Activated CD8-positive, alpha-beta memory T cell treated with anti-CD3 and anti-CD28 coated beads, Interleukin-2, amount 50 U/mL, for 24 hours (primary cell): ENCODE measurements at regions not wholly inside any gene's neighbourhood (a gene's known extent, or its start where the extent isn't known, plus 50 kb on each side); places are given as distances from the start of the nearest gene placed in this dataset.

Experiments used
- DNase-seq: peaks from one replicate; pipeline ENCODE4 v3.0.0-alpha.2; 2020; ENCODE audit errors: extremely low read depth

DNA sequence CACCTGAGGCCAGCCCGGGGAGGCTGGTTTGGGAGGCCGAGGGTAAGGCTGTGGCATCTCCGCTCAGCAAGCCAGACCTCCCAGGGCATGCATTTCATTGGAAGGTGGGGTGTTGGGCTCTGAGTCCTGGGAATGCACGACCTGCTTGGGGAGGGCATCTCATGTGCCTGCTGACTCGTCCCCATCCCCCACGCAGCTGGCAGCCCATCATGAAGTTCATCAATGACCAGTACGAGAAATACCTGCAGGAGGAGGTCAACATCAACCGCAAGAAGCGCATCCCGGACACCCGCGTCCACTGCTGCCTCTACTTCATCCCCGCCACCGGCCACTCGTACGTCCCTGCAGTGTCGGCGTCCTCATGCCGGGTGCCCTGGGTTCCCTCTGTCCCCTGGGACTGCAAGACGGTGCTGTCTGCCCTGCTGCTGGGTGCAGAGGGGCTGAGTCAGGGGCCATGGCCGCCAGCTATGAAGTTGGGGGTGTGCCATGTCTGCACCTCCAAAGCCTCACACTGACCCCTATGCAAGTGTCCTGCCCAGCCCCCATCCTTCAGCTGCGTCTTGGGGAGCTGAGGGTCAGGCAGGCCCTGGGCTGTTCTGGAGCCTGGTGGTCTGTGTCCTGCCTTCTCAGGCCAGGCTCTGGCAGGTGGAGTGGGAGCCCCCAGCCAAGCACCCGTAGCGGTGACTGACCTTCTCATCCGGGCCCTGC, 347.9 kb downstream of the SEC14L1 start:
- DNase-seq, result no peak

DNA sequence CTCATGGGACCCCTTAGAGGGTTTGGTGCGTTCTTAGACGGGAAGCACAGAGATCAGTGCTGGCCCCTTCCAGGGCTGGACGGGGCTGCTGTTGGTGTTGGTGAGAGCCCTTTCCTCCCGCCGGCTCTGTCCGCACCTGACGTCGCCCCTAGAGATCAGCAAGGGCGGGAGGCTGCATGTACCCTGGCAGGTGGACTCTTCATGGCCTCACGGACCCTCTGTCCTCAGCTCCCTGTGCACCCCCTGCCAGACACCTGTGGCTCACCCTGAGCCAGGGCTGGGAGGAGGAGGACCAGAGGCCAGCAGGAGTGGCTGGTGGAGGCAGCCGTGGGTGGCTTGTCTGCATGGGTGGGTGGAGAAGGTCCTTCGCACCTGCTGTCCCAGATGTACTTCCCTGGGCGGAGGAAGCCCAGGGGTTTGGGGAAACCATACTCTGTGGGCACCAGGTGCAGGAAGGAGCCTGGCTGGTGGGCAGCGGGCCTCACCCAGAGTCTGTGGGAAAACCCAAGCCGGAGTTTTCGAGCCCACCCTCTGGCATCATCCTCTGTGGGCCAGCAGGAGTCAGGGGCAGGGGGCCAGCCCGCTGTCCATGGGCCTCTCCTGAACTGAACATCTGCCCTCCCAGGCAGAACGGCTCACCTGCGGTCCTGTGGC, 348.6 kb downstream of the SEC14L1 start:
- no peak for DNase-seq

DNA sequence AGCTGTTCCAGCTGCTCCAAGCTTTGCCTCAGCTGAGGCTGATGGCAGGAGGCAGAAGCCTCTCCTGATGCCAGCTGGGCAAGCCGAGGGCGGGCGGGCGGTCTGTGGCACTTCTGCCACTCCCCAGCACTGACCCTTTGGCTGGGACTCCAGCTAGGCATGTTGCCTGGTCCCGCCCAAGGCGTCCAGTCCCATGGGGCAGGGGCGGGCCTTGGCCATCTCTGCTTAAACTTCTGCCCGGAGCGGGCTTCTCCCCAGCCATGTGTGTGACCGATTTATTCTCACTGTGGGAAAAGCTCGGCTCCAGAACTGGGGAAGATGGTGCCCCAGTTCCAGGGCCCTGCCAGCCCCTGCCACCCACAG, 349.1 kb downstream of the SEC14L1 start:
- no peak for DNase-seq

DNA sequence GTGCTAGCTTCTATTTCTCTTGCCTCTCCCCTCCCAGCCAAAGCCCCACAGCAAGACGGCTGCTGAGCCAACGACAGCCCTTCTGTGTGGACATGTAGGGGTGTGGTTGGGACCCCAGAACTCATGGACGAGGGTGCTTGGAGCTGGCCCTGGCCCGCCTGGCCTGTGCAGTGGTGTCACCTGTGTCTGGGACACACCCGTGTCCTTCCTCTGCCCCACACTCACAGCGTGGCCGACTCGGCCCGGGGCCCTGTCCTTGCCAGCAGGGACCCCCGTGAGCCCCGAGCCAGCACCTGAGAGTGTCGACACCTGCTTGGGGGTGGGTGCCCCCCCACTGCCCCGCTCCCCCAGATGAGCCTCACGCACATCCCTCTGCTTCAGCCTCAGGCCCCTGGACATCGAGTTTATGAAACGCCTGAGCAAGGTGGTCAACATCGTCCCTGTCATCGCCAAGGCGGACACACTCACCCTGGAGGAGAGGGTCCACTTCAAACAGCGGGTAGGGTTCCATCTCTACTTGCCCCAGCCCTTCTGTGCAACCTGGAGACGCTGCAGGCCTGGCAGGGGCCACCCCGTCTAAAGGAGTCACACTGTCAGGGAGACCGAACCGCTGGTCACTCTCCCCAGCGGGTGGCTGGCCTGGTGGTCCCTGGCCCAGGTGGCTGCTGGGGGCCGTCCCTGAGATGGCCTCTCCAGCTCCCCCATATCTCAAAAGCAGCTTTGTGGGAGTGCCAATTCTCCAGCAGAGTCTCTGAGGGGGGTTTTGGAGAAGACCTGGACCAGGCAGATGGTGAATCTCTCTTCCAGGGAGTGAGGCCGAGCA, 349.8 kb downstream of the SEC14L1 start:
- DNase-seq, result no peak

DNA sequence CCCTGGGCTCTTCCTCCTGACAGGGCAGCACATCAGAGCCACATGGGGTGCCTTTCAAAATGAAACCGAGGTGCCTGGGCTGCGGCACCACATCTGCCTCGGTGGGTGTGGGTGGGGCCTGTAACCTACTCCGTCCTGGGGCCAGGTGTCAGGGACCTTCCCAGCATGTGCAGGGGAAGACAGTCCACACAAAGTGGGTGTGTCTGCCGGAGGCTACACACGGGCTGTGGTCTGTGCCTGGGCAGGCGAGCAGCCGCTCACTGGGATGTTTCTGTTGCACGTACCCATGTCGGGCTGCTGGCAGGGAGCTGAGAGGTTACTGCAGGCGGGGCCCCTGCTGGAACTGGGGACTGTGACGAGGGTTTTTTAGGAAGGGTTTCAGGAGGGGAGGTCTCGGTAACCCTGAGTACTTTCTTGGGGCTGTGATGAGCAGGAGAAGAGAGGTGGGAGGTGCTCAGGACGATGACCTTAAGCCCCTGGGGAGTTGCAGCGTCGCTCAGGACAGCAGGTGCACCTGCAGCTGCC, 351.2 kb downstream of the SEC14L1 start:
- DNase-seq, result no peak

DNA sequence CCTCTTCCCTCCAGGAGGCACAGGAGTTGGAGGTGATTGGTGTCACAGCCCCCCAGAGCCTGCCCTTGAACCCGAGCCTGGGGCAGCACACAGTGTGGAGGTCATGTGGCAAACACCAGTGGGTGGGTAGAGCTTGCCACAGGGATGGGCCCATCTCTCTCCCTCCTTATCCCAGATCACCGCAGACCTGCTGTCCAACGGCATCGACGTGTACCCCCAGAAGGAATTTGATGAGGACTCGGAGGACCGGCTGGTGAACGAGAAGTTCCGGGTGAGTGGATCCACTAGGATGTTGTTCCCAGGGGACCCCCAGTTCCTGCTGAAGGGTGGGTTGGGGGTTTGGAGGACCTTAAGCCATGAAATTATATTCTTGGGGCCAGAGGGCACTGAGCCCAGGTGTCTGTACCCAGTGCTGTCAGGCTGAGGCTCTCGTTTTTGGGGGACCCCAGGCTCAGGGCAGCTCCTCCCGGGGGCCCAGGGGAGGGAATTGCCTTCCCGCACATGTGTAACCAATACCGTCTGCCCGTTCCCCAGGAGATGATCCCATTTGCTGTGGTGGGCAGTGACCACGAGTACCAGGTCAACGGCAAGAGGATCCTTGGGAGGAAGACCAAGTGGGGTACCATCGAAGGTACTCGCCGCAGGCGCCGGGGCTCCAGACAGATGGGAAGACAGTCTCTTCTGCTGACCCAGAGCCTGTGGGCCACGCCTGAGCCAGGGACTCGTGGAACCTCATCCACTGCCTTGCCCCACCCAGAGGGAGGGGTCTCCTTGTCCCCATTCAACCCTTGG, 351.9 kb downstream of the SEC14L1 start:
- DNase-seq, result no peak

DNA sequence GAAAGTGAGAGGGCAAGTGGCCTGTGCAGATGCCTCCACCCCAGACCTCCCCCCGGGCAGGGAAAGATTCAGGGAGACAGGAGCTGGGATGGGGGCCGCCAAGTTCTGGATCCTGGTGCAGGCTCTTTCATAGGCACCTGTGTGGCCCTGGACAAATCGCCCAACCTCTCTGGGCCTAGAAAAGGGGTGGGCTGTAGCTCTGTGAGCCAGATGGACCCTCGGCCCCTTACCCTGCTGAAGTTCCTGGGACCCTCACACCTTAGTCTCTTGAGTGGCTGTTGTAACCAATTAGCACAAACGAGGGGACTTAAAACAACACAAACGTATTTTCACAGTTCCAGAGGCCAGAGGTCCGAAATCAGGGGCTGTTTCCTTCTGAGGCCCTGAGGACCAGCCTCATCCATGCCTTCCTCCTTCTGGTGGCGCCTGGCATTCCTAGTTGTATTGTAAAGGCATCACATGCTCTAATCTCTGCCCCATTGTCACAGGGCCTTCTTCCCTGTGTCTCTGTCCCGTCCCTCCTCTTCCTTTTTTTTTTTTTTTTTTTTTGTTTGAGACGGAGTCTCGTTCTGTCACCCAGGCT, 352.6 kb downstream of the SEC14L1 start:
- no peak for DNase-seq

DNA sequence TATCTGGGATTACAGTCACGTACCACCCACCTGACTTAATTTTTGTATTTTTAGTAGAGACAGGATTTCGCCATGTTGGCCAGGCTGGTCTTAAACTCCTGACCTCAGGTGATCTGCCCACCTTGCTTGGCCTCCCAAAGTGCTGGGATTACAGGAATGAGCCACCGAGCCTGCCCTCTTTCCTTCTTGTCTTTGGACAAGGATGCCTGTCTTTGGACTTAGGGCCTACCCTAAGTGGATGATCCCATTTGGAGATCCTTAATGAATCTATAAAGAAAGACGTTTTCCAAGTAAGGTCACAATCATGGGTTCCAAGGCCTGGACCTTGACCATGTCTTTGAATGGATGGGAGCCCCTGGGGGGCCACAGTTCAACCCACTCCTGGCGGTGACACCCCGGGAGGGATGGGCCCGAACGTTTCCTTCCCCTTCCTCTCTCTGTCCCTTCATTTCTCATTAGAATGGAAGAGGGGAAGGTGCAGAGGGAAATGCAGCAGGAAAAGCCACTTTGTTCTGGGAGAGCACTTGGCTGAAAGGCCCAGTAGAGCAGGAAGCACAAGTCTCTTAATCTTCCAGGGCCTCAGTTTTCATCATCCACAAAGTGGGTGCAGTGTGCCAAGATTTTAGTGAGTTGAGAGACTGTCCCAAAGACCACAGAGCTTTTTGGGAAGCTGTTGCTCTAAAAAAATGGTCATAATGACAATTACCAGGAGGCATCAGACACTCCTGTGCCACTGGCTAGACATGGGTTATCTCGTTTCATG, 353.3 kb downstream of the SEC14L1 start:
- no peak for DNase-seq

DNA sequence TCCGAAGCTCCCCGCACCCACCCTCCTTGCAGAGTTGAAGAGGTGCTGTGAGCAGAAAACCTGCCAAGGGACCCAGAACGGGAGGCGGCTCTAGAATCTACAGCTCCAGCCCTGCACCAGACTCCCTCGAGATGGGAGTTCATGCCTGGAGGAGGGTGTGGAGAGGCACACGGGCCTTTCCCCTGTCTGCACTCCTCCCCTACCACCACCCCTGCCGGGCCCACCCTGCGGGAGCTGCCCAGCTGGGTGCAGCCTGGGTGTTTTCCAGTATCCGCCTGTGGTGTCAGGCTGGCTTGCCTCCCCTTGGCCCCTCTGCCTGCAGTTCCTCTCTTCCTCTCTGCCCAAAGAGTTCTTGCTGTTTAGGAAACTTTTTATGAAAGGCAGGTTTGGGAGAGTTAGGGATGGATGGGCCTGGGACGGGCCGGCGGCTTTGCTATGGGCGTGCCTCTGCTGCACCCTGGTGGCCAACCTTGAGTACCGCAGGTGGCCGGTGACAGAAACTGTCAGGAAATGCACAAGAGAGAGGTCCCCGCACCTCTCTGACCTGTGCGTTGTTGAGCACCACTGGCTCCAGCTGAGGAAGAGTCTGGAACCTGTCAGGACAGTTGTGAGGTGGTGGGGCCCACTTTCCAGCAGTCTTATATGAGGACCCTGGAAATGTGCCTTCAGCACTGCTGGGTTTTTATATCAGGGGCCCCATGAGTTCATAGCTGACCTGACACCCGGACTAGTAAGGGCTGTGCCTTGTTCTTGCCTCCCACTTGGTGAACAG, 354.1 kb downstream of the SEC14L1 start:
- no peak for DNase-seq

DNA sequence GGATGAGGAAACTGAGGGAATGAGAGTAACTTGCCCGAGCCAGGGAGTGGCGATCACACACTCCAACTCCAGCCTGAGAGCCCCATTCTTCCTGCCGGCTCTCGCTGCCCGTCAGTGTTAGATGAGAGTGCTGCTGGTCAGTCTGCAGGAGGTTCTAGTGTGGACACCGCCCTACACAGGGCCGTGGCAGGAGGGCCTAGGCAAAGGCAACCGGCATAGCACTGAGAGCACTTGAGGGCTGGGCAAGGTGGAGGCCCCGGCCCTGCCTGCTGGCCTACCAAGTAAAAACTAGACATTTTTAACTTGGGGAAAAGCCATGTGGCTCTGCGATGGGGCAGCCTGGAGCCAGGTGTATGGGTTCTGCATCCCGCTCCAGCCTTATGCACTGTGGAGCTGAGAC, 354.8 kb downstream of the SEC14L1 start:
- DNase-seq, result no peak

DNA sequence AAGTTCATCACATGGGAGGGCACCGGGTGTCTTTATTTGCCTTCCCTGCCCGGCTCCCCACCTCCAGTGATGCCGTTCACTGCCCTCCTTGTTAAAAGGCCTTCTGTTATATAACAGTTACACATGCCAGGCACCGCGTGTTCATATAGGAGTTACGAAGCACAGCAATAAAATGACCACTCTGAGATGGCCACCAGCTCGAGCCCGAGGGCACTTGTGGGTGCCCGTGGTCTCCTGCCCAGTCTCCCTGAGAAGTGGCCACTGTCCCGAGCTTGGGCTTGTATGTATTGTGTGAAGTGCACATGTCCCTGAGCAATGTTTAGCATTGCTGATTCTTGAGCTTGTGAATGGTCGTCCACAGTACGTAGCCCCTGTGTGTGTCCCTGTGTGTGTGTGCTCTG, 355.6 kb downstream of the SEC14L1 start:
- DNase-seq, result no peak

DNA sequence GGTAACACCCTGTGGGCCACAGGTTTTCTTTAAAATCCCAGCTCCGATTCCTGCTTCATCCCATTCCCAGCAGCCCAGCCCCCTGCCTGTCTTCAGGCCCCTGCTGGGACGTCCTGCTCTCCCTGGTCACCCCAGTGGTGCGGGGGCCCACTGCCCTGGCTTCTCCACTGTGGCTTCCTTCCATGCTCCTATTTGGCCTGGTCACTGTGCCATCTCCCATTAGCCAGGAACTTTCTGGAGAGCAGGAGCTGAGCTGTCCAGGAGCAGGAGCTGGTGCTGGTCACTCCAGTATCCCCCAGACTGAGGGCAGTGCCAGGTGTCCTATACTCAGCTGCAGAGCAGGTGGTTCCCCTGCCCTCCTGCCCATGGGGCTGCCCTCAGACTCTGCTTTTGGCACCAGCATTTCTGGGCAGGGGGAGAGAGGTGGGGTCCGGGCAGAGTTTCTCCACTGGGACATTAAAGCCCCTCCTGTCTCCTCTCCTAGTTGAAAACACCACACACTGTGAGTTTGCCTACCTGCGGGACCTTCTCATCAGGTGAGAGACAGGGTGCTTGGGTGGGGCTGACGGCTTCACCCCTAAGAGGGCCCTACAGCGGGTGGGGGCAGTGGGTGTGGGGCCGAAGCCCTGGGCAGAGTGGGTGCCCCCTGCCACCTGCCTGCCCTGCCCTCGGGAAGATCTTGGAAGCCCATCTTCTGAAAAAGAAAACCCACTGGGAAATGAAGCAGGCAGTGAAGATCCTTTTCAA, 356.2 kb downstream of the SEC14L1 start:
- DNase-seq, result no peak

DNA sequence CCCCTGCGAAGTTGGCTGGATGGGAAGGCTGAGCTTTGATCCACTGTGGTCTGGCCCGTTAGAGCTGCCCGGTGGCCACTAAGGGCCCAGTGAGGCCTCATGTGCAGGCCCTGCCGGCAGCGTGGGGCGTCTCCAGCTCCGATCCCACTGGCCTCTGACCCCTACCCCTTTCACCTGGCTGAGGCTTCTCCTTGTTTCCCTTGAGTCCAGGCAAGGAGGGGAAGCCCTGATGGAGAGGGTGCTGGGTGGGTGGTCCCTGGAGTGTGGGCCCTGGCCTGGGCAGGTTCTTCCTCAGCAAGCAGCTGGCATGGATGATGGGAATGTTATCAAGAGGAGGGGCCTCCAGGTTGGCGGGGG, 356.8 kb downstream of the SEC14L1 start:
- DNase-seq, result no peak

DNA sequence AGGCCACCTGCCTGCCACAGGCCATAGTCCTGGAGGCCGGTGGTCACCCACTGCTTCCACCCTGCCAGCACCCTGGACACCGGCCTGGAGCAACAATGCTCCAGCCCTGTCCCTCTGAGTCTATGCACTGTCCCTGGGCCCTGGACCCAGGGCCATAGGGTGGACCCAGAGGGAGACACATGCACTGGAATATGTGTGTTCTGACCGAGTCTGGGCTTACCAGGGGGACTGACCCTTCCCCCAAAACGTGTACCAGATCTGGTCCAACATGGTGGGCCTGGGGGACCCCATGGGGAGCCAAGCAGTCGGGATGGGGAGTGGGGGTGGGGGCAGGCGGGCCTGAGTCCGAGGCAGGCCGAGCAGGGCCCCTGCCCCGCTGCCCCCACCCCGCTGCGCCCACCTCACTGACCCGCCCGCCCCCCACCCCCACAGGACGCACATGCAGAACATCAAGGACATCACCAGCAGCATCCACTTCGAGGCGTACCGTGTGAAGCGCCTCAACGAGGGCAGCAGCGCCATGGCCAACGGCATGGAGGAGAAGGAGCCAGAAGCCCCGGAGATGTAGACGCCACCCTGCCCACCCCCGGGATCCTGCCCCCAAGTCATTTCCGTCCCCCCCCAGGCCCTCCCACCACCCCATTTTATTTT, 357.4 kb downstream of the SEC14L1 start:
- DNase-seq, result no peak

DNA sequence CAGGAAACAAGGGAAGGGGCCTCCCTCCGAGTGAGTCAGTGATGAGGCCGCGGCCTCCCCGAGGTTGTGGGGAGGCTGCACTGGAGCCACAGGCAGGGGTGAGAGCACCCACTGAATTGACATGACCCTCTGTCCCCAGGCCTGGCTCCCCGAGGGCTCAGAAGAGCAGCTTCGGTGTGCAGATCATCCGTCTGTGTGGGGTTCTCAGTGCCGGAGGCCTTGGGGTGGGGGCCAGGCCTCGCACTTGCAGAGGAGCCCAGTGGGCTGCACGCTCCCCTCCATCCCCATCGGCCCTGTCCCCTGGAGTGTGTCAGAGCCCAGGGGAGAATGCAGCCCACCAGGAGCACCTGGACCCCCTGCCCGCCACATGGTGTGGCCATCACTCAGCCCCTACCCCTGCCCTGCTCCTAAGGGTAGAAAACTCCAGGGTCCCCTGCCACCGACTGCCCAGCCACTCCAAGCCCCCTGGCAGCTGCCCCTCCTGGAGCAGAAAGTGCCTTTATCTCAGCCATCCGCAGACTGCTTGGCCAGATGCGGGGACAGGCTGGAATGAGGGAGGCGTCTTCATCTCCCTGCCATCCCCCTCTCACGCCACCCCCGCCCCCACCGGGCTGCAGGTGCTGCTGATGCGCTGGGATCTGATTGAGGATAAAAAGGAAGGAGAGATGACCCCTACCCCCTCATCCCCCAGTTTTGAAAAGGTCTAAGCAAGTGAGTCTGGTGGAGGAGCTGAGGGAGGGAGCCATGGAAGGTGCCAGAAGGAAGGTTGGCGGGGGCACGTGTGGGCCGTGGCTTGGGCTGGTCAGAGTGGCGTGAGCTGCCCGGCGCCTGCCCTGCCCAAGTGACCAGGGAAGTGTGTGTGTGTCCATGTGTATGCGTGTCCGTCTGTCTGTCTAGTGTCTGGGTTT, 358.3 kb downstream of the SEC14L1 start:
- no peak for DNase-seq

DNA sequence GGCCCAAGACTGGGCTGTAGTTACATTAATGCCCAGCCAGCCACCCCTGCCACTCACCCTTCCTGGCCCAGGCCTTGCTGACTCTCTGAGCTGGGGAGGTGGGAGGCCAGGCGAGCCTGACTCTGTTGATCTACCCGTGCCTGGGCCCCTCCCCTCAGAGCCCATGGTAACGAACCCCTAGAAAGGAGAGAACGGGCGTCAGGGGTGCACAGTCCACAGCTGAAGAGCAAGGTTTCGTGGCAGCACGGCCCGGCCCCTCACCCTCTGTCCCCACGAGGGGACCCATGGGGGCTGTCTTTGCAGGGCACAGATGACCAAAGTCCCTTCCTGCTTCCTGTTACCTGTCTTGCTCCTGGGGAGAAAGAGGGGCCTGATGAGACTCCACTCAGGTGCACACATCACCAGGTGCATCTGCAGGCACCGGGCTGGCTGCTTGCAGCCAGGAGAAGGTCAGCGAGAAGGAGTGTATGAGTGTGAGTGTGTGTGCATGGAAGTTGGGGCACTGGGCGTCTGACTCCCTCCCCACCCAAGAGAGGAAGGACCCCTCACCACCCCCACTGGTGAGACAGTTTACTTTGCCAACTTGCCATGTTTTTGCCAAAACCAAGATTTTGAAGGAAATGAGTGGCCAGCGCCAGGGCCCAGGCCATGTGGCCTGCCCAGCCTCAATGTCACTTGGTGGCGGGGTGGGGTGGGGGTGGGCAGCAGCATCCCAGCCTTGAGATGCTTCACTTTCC, 359.1 kb downstream of the SEC14L1 start:
- no peak for DNase-seq

DNA sequence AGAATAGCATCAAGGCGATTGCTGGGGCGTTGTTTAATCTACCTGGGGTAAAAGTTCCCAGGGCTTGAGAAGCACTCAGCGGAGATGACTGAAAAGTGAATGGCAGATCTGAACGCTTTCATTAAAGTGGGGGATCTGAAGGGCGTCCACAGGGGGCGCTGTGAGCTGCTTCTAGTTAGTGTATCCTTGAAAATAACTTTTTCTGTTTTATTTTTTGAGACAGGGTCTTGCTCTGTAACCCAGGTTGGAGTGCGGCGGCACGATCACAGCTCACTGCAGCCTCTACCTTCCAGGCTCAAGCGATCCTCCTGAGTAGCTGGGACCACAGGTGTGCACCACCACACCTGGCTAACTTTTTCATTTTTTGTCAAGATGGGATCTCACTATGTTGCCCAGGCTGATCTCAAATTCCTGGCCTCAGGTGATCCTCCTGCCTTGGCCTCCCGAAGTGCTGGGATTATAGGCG, 360.4 kb downstream of the SEC14L1 start:
- no peak for DNase-seq
